Transverse colon (tissue), 4 donors: ENCODE measurements at regions not wholly inside any gene's neighbourhood (a gene's known extent, or its start where the extent isn't known, plus 50 kb on each side); places are given as distances from the start of the nearest gene placed in this dataset.

Experiments used
- CTCF ChIP-seq, 5 experiments: fragments of 200-600 bp in 3 of 5; fragments of 450-650 bp in 2 of 5; sonication (generic) in 3 of 5; IDR thresholded peaks; 1 replicate in 2 of 5; 2 replicates in 3 of 5; pipeline ENCODE4 v1.5.1; 2016 to 2017; ENCODE audit warnings: antibody characterized with exemption in 5 of 5, inconsistent platforms in 3 of 5, mild to moderate bottlenecking in 2 of 5, moderate library complexity in 1 of 5
- POLR2A ChIP-seq: fragments of 450-650 bp; IDR thresholded peaks from one replicate; pipeline ENCODE4 v1.6.1; 2016; ENCODE audit warnings: antibody characterized with exemption, mild to moderate bottlenecking, moderate library complexity
- POLR2AphosphoS5 ChIP-seq, 3 donors: sonication (generic); formaldehyde crosslinking; IDR thresholded peaks; one replicate each; pipeline ENCODE4 v1.6.1; 2016; ENCODE audit warnings: antibody characterized with exemption in 3 of 3

DNA sequence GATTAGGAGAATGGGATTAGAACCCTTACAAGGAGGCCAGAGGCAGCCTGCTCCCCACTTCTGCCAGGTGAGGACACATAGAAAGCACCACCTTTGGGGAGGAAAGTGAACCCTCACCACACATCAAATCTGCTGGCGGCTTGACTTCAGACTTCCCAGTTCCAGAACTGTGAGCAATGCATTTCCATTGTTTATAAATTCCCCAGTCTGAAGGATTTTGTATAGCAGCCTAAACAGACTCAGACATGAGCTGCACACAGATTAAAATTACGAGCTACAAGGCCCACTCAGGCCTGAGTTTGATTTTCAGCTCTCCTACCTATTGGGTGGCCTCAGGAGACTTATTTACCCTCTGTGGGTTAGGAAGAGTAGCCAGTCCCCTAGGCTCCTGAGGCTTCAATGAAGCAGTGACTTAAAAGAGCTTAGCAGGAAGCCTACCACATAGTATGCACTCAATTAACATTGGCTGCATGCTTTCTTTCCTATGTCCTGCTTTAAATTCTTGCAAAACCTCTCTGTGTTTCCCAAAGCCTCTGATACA, 350.7 kb upstream of the ZMIZ1 start:
- TF ChIP-seq POLR2A (no peak), CTCF (IDR thresholded peaks at IDR 0.05) (no peak), POLR2AphosphoS5 (IDR thresholded peaks at IDR 0.05) (no peak)
